ENCODE measurements at regions not wholly inside any gene's neighbourhood (a gene's known extent, or its start where the extent isn't known, plus 50 kb on each side); places are given as distances from the start of the nearest gene placed in this dataset.

- TF ChIP-seq CTCF (IDR thresholded peaks at IDR 0.05; ENCODE audit: low read length) (no peak), EZH2 (IDR thresholded peaks at IDR 0.05; ENCODE audit: borderline replicate concordance, low read length) (no peak)
Measured at GRCh38 chr10:10564081-10564794, 453.4 kb upstream of the CELF2 start.
